ENCODE measurements at regions not wholly inside any gene's neighbourhood (a gene's known extent, or its start where the extent isn't known, plus 50 kb on each side); places are given as distances from the start of the nearest gene placed in this dataset.
"Not testable (repeated sequence)": the region's sequence is repeated elsewhere in the genome, so short reads cannot be mapped to it uniquely, and the experiment has no call there.

- DNase-seq = no peak
- in situ Hi-C loops (cut with HindIII; ENCODE audit: low pct_ligation_motif_present, low pct_unique_long_range_greater_than_20kb, low sequenced_read_pairs) = no loop called here
These were observed 132.3 kb downstream of the CSNK2A3 start for GRCh38 chr11:11220786-11221185.

- in situ Hi-C loops (cut with HindIII; ENCODE audit: low pct_ligation_motif_present, low pct_unique_long_range_greater_than_20kb, low sequenced_read_pairs) = no loop called here
- no peak for DNase-seq
These were observed 134.4 kb downstream of the CSNK2A3 start for GRCh38 chr11:11218629-11218986.

- in situ Hi-C loops (cut with HindIII; ENCODE audit: low pct_ligation_motif_present, low pct_unique_long_range_greater_than_20kb, low sequenced_read_pairs) = no loop called here
- no peak for DNase-seq
These were observed 135.0 kb downstream of the CSNK2A3 start for GRCh38 chr11:11217929-11218628.

GRCh38 chr11:11217289-11217928 lies 135.6 kb downstream of the CSNK2A3 start:
- in situ Hi-C loops (cut with HindIII; ENCODE audit: low pct_ligation_motif_present, low pct_unique_long_range_greater_than_20kb, low sequenced_read_pairs) = no loop called here
- no peak for DNase-seq

GRCh38 chr11:11215944-11216343 lies 137.1 kb downstream of the CSNK2A3 start:
- DNase-seq = no peak
- in situ Hi-C loops (cut with HindIII; ENCODE audit: low pct_ligation_motif_present, low pct_unique_long_range_greater_than_20kb, low sequenced_read_pairs) = no loop called here

- no peak for DNase-seq
These were observed 137.8 kb downstream of the CSNK2A3 start for GRCh38 chr11:11215058-11215815.

GRCh38 chr11:11213117-11213516 lies 139.9 kb downstream of the CSNK2A3 start:
- in situ Hi-C loops (cut with HindIII; ENCODE audit: low pct_ligation_motif_present, low pct_unique_long_range_greater_than_20kb, low sequenced_read_pairs) = no loop called here
- no peak for DNase-seq

More at GRCh38 chr11:11215058-11215815, 137.8 kb downstream of the CSNK2A3 start:
- in situ Hi-C loops (cut with HindIII; ENCODE audit: low pct_ligation_motif_present, low pct_unique_long_range_greater_than_20kb, low sequenced_read_pairs) = no loop called here

- DNase-seq = no peak
These were observed 141.2 kb downstream of the CSNK2A3 start for GRCh38 chr11:11211888-11212287.

GRCh38 chr11:11211186-11211585 lies 141.9 kb downstream of the CSNK2A3 start:
- in situ Hi-C loops (cut with HindIII; ENCODE audit: low pct_ligation_motif_present, low pct_unique_long_range_greater_than_20kb, low sequenced_read_pairs) = no loop called here
- no peak for DNase-seq

More at GRCh38 chr11:11211888-11212287, 141.2 kb downstream of the CSNK2A3 start:
- in situ Hi-C loops (cut with HindIII; ENCODE audit: low pct_ligation_motif_present, low pct_unique_long_range_greater_than_20kb, low sequenced_read_pairs) = no loop called here

- in situ Hi-C loops (cut with HindIII; ENCODE audit: low pct_ligation_motif_present, low pct_unique_long_range_greater_than_20kb, low sequenced_read_pairs) = no loop called here
- DNase-seq = no peak
These were observed 142.6 kb downstream of the CSNK2A3 start for GRCh38 chr11:11210446-11210845.

GRCh38 chr11:11209967-11210366 lies 143.1 kb downstream of the CSNK2A3 start:
- no peak for DNase-seq
- in situ Hi-C loops (cut with HindIII; ENCODE audit: low pct_ligation_motif_present, low pct_unique_long_range_greater_than_20kb, low sequenced_read_pairs) = no loop called here

- in situ Hi-C loops (cut with HindIII; ENCODE audit: low pct_ligation_motif_present, low pct_unique_long_range_greater_than_20kb, low sequenced_read_pairs) = no loop called here
- DNase-seq = no peak
These were observed 144.1 kb downstream of the CSNK2A3 start for GRCh38 chr11:11208994-11209393.

GRCh38 chr11:11207428-11207827 lies 145.6 kb downstream of the CSNK2A3 start:
- no peak for DNase-seq
- in situ Hi-C loops (cut with HindIII; ENCODE audit: low pct_ligation_motif_present, low pct_unique_long_range_greater_than_20kb, low sequenced_read_pairs) = no loop called here

- in situ Hi-C loops (cut with HindIII; ENCODE audit: low pct_ligation_motif_present, low pct_unique_long_range_greater_than_20kb, low sequenced_read_pairs) = no loop called here
- DNase-seq = no peak
These were observed 146.6 kb downstream of the CSNK2A3 start for GRCh38 chr11:11206484-11206883.

GRCh38 chr11:11202885-11203284 lies 150.2 kb downstream of the CSNK2A3 start:
- no peak for DNase-seq
- in situ Hi-C loops (cut with HindIII; ENCODE audit: low pct_ligation_motif_present, low pct_unique_long_range_greater_than_20kb, low sequenced_read_pairs) = no loop called here

- DNase-seq; in situ Hi-C loops (cut with HindIII; ENCODE audit: low pct_ligation_motif_present, low pct_unique_long_range_greater_than_20kb, low sequenced_read_pairs): not testable (repeated sequence)
These were observed 151.7 kb downstream of the CSNK2A3 start for GRCh38 chr11:11201302-11201701.

GRCh38 chr11:11192541-11192940 lies 160.5 kb downstream of the CSNK2A3 start:
- DNase-seq = no peak
- in situ Hi-C loops (cut with HindIII; ENCODE audit: low pct_ligation_motif_present, low pct_unique_long_range_greater_than_20kb, low sequenced_read_pairs) = no loop called here

- no peak for DNase-seq
- in situ Hi-C loops (cut with HindIII; ENCODE audit: low pct_ligation_motif_present, low pct_unique_long_range_greater_than_20kb, low sequenced_read_pairs) = no loop called here
These were observed 163.5 kb downstream of the CSNK2A3 start for GRCh38 chr11:11189506-11189905.

GRCh38 chr11:11186249-11186648 lies 166.8 kb downstream of the CSNK2A3 start:
- no peak for DNase-seq
- in situ Hi-C loops (cut with HindIII; ENCODE audit: low pct_ligation_motif_present, low pct_unique_long_range_greater_than_20kb, low sequenced_read_pairs) = no loop called here

- in situ Hi-C loops (cut with HindIII; ENCODE audit: low pct_ligation_motif_present, low pct_unique_long_range_greater_than_20kb, low sequenced_read_pairs) = no loop called here
These were observed 170.8 kb downstream of the CSNK2A3 start for GRCh38 chr11:11182261-11182660.

More at GRCh38 chr11:11182261-11182660, 170.8 kb downstream of the CSNK2A3 start:
- DNase-seq = no peak

Measured in ACHN (cell line).